CD4-positive, alpha-beta memory T cell (primary cell): ENCODE measurements at regions not wholly inside any gene's neighbourhood (a gene's known extent, or its start where the extent isn't known, plus 50 kb on each side); places are given as distances from the start of the nearest gene placed in this dataset.
A peak's percentile ranks its signal among the peaks of the same experiment; 100 is the strongest.

Source experiments
- CTCF ChIA-PET: fragments of 350-600 bp; sonication (Branson Sonifier 250); formaldehyde crosslinking; loops from one replicate; lab custom pipeline; 2021; ENCODE audit warnings: inconsistent platforms; ENCODE audit not compliant: partially characterized antibody; lab: Charles Lee
- POLR2A ChIA-PET: fragments of 350-600 bp; sonication (Branson Sonifier 250); formaldehyde crosslinking; loops from one replicate; lab custom pipeline; 2021; ENCODE audit not compliant: partially characterized antibody; lab: Charles Lee
- DNase-seq, 5 donors: peaks; one replicate each; pipeline versions ENCODE4 v3.0.0 to v3.0.0-alpha.2; 2020 to 2022; ENCODE audit warnings: mixed read lengths in 1 of 5
- H3K27ac ChIP-seq: one replicate; pipeline ENCODE4 v1.7.0; 2013; ENCODE audit warnings: low read depth, low read length
- H3K27me3 ChIP-seq: 2 replicates; pipeline ENCODE4 v1.7.0; 2013; ENCODE audit warnings: mild to moderate bottlenecking, low read length, moderate library complexity; ENCODE audit not compliant: insufficient read depth
- H3K36me3 ChIP-seq: 2 replicates; pipeline ENCODE4 v1.7.0; 2013; ENCODE audit warnings: mild to moderate bottlenecking, low read length, moderate library complexity; ENCODE audit not compliant: insufficient read depth
- H3K4me1 ChIP-seq: 2 replicates; pipeline ENCODE4 v1.7.0; 2013; ENCODE audit warnings: mild to moderate bottlenecking, low read length, moderate library complexity; ENCODE audit not compliant: insufficient read depth
- H3K4me3 ChIP-seq, 2 donors: one replicate each; pipeline ENCODE4 v1.7.0; 2013; ENCODE audit warnings: low read length in 2 of 2, mild to moderate bottlenecking in 1 of 2
- H3K9me3 ChIP-seq, 2 donors: one replicate each; pipeline ENCODE4 v1.7.0; 2013; ENCODE audit warnings: low read length in 2 of 2, control low read depth in 1 of 2; ENCODE audit not compliant: control insufficient read depth in 1 of 2
- H3K27ac Mint-ChIP-seq, 7 donors: one replicate each; pipeline ENCODE4 v1.8.0; 2020 to 2021; ENCODE audit warnings: mixed read lengths in 7 of 7, mild to moderate bottlenecking in 6 of 7, inconsistent platforms in 3 of 7, moderate library complexity in 3 of 7
- H3K27me3 Mint-ChIP-seq, 2 donors: one replicate each; pipeline ENCODE4 v1.8.0; 2020 to 2021; ENCODE audit warnings: mixed read lengths in 2 of 2
- H3K36me3 Mint-ChIP-seq, 2 donors: one replicate each; pipeline ENCODE4 v1.8.0; 2020 to 2021; ENCODE audit warnings: mixed read lengths in 2 of 2, inconsistent platforms in 1 of 2, mild to moderate bottlenecking in 1 of 2
- H3K4me1 Mint-ChIP-seq, 4 donors: one replicate each; pipeline ENCODE4 v1.8.0; 2020 to 2021; ENCODE audit warnings: mixed read lengths in 4 of 4, mild to moderate bottlenecking in 1 of 4
- H3K4me3 Mint-ChIP-seq, 8 donors: one replicate each; pipeline ENCODE4 v1.8.0; 2020 to 2021; ENCODE audit warnings: mixed read lengths in 8 of 8, mild to moderate bottlenecking in 7 of 8, moderate library complexity in 6 of 8, inconsistent platforms in 3 of 8
- H3K9me3 Mint-ChIP-seq, 8 donors: one replicate each; pipeline ENCODE4 v1.8.0; 2020 to 2021; ENCODE audit warnings: mixed read lengths in 8 of 8, mild to moderate bottlenecking in 5 of 8, inconsistent platforms in 3 of 8, moderate library complexity in 1 of 8
- intact Hi-C: fragments of 100-400 bp; cut with micrococcal nuclease; formaldehyde crosslinking; loops from one replicate; pipeline ENCODE4 v1.15.1; 2023

DNA sequence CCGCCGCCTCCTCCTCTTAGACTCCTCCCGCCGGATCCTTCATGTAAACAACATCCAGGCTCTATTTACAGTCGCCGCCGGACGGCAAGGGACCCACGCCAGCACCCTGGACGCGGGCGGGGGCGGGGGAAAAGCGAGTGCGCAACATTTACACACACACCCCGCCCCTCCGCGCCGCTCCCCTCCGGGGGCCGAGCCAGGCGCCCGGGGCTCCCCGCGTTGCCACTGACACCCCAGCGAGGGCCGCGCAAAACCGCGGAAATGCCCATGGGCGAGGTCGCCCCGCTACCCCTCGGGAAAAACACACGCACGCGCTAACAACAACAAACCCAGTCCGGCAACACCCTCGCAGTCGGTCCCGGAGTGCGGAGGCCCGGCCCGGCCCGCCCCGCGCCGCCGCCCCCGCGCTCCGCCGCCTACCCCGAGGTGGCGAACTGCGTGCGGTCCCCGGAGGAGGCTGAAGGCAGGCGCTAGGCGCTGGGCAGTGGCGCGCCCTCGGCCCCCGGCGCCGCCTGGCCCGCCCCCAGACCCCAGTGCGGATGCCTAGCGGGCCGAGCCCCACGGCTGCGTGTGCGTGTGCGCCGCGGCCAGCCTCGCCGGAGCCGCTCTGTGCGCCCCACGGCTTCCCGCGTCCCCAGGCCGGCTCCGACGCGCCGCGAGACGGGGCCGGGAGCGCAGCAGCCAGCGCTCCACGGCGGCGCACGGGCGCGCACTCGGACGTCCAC lies 81.1 kb upstream of the AK4 start:
- Histone ChIP-seq H3K4me1 (peaks cover 58% of the 10 kb centered on the region), H3K27me3 (no peaks in the 10 kb centered on the region), H3K36me3 (no peaks in the 10 kb centered on the region), H3K9me3 (no peaks in the 10 kb centered on the region), H3K27ac (peak overlapping the region; percentile 87), H3K4me3 (peak overlapping the region; percentile 55 to 70)
- Mint-ChIP-seq H3K27ac (peak overlapping the region; percentile 96 to 99 (median 98)), H3K9me3 (no peaks in the 10 kb centered on the region), H3K4me3 (peak overlapping the region; percentile 94 to 98 (median 97)), H3K4me1 (peaks cover 46 to 73% (median 56%) of the 10 kb centered on the region in 4 donors), H3K36me3 (peaks cover 0 to 19% of the 10 kb centered on the region in 2 donors), H3K27me3 (no peaks in the 10 kb centered on the region)
- POLR2A ChIA-PET, result interaction anchor here (1.9 to 7.0 kb wide), 5 partner anchors 8 to 190 kb away, joined by 16 to 60 read pairs (median 42); partner anchors contain the start of gene JAK1
- intact Hi-C loops, result loop anchor here (1.0 to 10.0 kb wide), 7 partner anchors 64 to 1268 kb away; partner anchors contain the start of genes LEPR, LEPROT and RAVER2
- CTCF ChIA-PET, result interaction anchor here (0.9 to 5.3 kb wide), 3 partner anchors 9 to 190 kb away, joined by 3 to 201 read pairs (median 3); partner anchors contain the start of gene JAK1
- peak; percentile 84 to 87 (median 85) for DNase-seq

DNA sequence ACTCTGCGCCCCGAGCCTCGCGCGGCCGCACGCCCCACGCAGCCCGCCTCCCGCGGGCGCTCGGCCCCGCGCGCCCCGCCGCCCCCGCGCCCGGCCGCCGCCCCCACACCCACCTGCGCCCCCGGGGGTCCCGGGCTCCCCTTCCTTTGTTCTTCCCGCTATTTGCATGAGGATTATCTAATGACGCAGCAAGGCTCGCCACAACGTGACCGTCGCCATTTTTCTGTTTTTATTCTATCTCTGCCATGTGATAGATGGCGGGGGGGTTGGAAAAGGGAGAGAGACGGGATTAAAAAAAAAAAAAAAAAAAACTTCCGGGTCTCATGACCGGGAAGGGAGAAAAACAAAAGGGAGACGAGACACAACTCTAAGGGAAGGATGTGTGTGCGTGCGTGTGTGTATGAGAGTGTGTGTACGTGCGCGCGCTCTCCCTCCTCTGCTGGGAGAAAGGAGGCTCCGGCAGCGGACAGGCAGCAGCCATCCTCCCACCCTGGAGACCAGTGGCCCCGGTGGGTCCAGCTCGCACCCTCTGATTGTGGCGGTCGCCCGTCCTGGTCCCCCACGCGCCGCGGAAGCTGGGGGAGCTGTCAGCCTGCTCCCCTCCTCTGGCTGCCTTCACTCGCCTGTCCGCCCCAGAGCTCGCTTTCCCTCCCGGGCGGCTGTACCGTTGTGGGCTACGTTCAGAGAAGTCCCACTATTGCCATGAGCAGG lies 80.4 kb upstream of the AK4 start:
- Mint-ChIP-seq H3K27me3 (no peaks in the 10 kb centered on the region), H3K4me3 (peak overlapping the region; percentile 92 to 98 (median 96)), H3K36me3 (peaks cover 0 to 19% of the 10 kb centered on the region in 2 donors), H3K27ac (peak overlapping the region; percentile 95 to 99 (median 98)), H3K9me3 (no peaks in the 10 kb centered on the region), H3K4me1 (peaks cover 39 to 66% (median 49%) of the 10 kb centered on the region in 4 donors)
- Histone ChIP-seq H3K27ac (peak overlapping the region; percentile 87), H3K27me3 (no peaks in the 10 kb centered on the region), H3K36me3 (no peaks in the 10 kb centered on the region), H3K4me3 (peak overlapping the region; percentile 84 to 97), H3K4me1 (peaks cover 50% of the 10 kb centered on the region), H3K9me3 (no peaks in the 10 kb centered on the region)
- ChIA-PET CTCF (interaction anchor here (0.7 kb wide), 2 partner anchors 65 to 1751 kb away, joined by 3 read pairs; no protein-coding TSS in a partner anchor), POLR2A (interaction anchor here (0.7 to 7.0 kb wide), 15 partner anchors 9 to 1473 kb away, joined by 3 to 42 read pairs (median 5); partner anchors contain the start of genes JAK1, LEPR and LEPROT)
- DNase-seq, result peak; percentile 66 to 72 (median 69)
- intact Hi-C loops, result loop anchor here (1.0 to 10.0 kb wide), 9 partner anchors 65 to 1473 kb away; partner anchors contain the start of genes JAK1 and RAVER2

DNA sequence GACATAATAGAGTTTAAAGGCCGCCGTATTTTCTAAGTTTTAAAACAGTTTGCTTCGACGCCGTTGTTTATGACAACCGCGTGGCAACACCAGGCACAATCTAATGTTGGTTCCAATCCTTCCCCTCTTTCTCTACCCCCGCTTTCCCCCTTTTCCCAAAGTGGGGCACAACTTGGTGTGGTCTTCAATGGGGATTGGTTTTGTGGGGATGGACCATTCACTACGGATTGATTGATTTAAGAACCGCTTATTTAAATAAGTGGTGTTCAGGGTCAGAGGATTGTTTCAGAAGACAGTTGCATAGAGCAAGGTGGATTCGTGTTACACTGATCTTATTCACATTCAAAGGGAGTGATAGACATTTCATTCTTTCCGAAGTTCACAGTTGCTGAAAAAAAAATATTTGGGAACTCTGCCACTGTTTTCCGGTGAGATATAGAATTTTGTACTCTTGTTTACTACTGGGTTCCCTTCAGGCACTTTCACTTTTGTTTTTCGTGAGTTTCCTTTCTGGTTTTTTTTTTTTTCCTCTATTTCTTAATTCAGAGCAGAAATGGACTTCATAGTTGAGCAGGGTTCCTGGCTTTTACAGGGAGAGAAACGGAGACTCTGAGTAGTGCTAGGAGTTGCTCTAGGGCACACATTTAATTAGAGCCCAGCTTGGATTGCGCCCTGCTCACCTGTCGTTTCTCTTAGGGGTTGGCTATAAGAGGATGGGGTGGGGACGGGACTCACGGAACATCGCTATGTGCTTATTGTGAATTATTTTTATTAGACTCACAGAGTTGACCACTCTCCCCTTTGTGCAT lies 79.6 kb upstream of the AK4 start:
- H3K9me3 Mint-ChIP-seq, result no peaks in the 10 kb centered on the region
- Histone ChIP-seq H3K36me3 (no peaks in the 10 kb centered on the region), H3K4me1 (peaks cover 43% of the 10 kb centered on the region), H3K27ac (peak overlapping the region; percentile 87), H3K27me3 (no peaks in the 10 kb centered on the region), H3K9me3 (no peaks in the 10 kb centered on the region), H3K4me3 (peak overlapping the region; percentile 84 to 97)
- peaks cover 0 to 17% of the 10 kb centered on the region in 2 donors for H3K36me3 Mint-ChIP-seq
- H3K27me3 Mint-ChIP-seq, result no peaks in the 10 kb centered on the region
- DNase-seq, result peak in 4 of 5 donors; percentile 47 to 56 (median 51)
- CTCF ChIA-PET, result interaction anchor here (0.7 to 2.7 kb wide), 3 partner anchors 8 to 1751 kb away, joined by 3 to 6 read pairs (median 3); no protein-coding TSS in a partner anchor
- POLR2A ChIA-PET, result interaction anchor here (0.7 to 7.0 kb wide), 17 partner anchors 10 to 1474 kb away, joined by 3 to 42 read pairs (median 4); partner anchors contain the start of genes JAK1, LEPR and LEPROT
- peaks cover 31 to 59% (median 46%) of the 10 kb centered on the region in 4 donors for H3K4me1 Mint-ChIP-seq
- peak overlapping the region; percentile 95 to 99 (median 98) for H3K27ac Mint-ChIP-seq
- intact Hi-C loops, result loop anchor here (1.0 to 10.0 kb wide), 7 partner anchors 102 to 1474 kb away; partner anchors contain the start of gene JAK1
- peak overlapping the region; percentile 92 to 98 (median 96) for H3K4me3 Mint-ChIP-seq

DNA sequence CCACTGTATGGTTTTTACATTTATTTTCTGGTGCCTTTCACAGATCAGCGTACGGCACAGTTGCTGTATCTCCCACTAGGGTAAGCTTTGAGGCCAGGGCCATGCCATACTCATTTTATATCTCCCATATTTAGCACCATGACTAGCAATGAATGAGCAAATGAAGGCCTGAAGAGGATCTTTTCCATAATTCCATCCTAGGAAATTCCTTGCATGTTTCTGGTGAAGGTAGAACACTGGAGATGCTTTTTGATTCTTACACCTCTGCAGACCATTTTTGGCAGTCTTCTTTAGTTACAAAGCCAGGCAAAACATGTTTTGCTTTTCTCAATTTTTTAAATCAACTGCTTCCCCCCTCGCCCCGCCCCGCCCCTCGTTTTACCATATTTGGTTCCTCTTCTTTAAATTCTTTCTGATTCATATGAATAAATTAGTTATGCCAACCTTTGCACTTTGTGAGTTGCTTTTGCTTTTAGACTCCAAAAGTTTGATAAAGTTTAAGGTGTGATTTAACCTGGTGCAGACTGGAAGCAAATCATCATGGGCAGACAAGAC lies 78.9 kb upstream of the AK4 start:
- DNase-seq, result peak in 1 of 5 donors; percentile 58
- Mint-ChIP-seq H3K9me3 (no peaks in the 10 kb centered on the region), H3K4me3 (peak overlapping the region; percentile 92 to 98 (median 96)), H3K27ac (peak overlapping the region; percentile 95 to 99 (median 98)), H3K27me3 (no peaks in the 10 kb centered on the region), H3K4me1 (peaks cover 31 to 57% (median 44%) of the 10 kb centered on the region in 4 donors), H3K36me3 (peaks cover 0 to 17% of the 10 kb centered on the region in 2 donors)
- ChIA-PET CTCF (interaction anchor here (2.7 kb wide), 1 partner anchor 9 kb away, joined by 6 read pairs; no protein-coding TSS in a partner anchor), POLR2A (interaction anchor here (0.9 to 3.6 kb wide), 5 partner anchors 67 to 242 kb away, joined by 3 to 42 read pairs (median 4); partner anchors contain the start of gene JAK1)
- no peaks in the 10 kb centered on the region for H3K36me3 ChIP-seq
- H3K4me1 ChIP-seq, result peaks cover 39% of the 10 kb centered on the region
- no peaks in the 10 kb centered on the region for H3K27me3 ChIP-seq
- H3K27ac ChIP-seq, result peak overlapping the region; percentile 87
- peak overlapping the region; percentile 84 to 97 for H3K4me3 ChIP-seq
- intact Hi-C loops, result loop anchor here (2.0 to 10.0 kb wide), 5 partner anchors 183 to 1266 kb away; no protein-coding TSS in a partner anchor
- H3K9me3 ChIP-seq, result no peaks in the 10 kb centered on the region

DNA sequence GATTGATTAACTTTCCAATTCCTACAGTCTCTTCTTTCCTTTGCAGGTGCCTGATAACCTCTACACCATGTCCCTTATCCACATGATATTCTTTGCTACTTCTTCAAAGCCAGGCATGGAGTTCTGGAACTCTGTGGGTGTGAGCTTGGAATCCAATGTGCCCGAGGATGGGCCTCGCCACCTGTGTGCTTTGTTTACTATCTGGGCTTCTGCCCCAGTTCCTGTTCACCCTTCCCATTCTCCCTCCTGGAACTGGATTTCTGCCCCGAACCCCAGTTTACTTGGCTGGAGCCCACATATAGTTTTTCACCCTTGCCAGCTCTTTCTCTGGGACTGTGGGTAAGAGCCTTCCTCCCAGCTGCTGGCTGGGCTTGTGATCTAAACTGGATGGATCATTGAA lies 75.2 kb upstream of the AK4 start:
- Mint-ChIP-seq H3K27ac (peak overlapping the region in 1 of 7 donors; percentile 1), H3K4me3 (peak overlapping the region in 1 of 8 donors; percentile 55), H3K9me3 (no peaks in the 10 kb centered on the region), H3K36me3 (peaks cover 0 to 10% of the 10 kb centered on the region in 2 donors), H3K4me1 (peaks cover 23 to 44% (median 30%) of the 10 kb centered on the region in 4 donors), H3K27me3 (no peaks in the 10 kb centered on the region)
- intact Hi-C loops, result no loop called here
- ChIA-PET CTCF (interaction anchor here (0.9 to 8.1 kb wide), 4 partner anchors 9 to 119 kb away, joined by 3 to 201 read pairs (median 6); no protein-coding TSS in a partner anchor), POLR2A (no interaction called here)
- Histone ChIP-seq H3K4me1 (peaks cover 19% of the 10 kb centered on the region), H3K4me3 (no peak overlapping the region), H3K27me3 (no peaks in the 10 kb centered on the region), H3K27ac (no peak overlapping the region), H3K36me3 (no peaks in the 10 kb centered on the region), H3K9me3 (no peaks in the 10 kb centered on the region)
- no peak for DNase-seq
